Panc1 (cell line): ENCODE measurements at regions not wholly inside any gene's neighbourhood (a gene's known extent, or its start where the extent isn't known, plus 50 kb on each side); places are given as distances from the start of the nearest gene placed in this dataset.
"Not testable (repeated sequence)": the region's sequence is repeated elsewhere in the genome, so short reads cannot be mapped to it uniquely, and the experiment has no call there.

ENCODE experiments used
- POLR2AphosphoS5 ChIP-seq: IDR thresholded peaks from 2 replicates; pipeline ENCODE4 v1.6.1; 2012; ENCODE audit warnings: mild to moderate bottlenecking, low read depth, low read length, moderate library complexity
- SIN3A ChIP-seq: IDR thresholded peaks from 2 replicates; pipeline ENCODE4 v1.6.1; 2012; ENCODE audit warnings: low read depth, mild to moderate bottlenecking, low read length, moderate library complexity, borderline replicate concordance; ENCODE audit not compliant: insufficient read depth
- TF ChIP-seq, protein P1 (sequence below): fragments of 450-650 bp; IDR thresholded peaks from 2 replicates; pipeline ENCODE4 v1.5.1; 2017; ENCODE audit warnings: mild to moderate bottlenecking

GRCh38 chr9:138177091-138177490 is 299.5 kb downstream of the CACNA1B start:
- TF ChIP-seq, protein P1, sequence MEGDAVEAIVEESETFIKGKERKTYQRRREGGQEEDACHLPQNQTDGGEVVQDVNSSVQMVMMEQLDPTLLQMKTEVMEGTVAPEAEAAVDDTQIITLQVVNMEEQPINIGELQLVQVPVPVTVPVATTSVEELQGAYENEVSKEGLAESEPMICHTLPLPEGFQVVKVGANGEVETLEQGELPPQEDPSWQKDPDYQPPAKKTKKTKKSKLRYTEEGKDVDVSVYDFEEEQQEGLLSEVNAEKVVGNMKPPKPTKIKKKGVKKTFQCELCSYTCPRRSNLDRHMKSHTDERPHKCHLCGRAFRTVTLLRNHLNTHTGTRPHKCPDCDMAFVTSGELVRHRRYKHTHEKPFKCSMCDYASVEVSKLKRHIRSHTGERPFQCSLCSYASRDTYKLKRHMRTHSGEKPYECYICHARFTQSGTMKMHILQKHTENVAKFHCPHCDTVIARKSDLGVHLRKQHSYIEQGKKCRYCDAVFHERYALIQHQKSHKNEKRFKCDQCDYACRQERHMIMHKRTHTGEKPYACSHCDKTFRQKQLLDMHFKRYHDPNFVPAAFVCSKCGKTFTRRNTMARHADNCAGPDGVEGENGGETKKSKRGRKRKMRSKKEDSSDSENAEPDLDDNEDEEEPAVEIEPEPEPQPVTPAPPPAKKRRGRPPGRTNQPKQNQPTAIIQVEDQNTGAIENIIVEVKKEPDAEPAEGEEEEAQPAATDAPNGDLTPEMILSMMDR = not testable (repeated sequence)
- TF ChIP-seq POLR2AphosphoS5, SIN3A: not testable (repeated sequence)
